ENCODE measurements at regions not wholly inside any gene's neighbourhood (a gene's known extent, or its start where the extent isn't known, plus 50 kb on each side); places are given as distances from the start of the nearest gene placed in this dataset.

DNA sequence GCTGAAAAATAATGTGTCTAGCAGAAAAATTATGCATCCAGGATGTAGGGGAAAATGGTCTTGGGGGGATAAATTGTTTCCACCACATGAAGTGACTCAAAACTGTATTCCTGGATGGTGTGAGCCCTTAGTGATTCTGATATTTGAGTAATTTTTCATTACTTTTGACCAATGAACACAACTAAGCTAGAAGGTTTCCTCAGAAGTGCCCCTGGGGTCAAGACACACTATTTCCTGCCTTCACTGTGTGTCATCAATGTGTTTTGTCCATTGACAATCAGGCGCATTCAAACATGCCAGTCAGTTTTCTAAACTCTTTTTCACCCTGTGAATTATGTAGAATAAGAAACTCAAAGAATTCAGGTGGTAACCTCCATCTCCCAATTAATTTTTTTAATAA lies 130.5 kb upstream of the REG3G start:
- no peak for DNase-seq
- no peak overlapping the region for H3K27ac ChIP-seq
- no peaks in the 10 kb centered on the region for H3K4me1 ChIP-seq
- WGBS, 2 donors = 79 to 88% methylated on average over 1 of the region's 1 CpG
- no peaks in the 10 kb centered on the region for H3K27me3 ChIP-seq
- H3K36me3 ChIP-seq = no peaks in the 10 kb centered on the region
- no peaks in the 10 kb centered on the region for H3K9me3 ChIP-seq
- TF ChIP-seq POLR2AphosphoS5 (IDR thresholded peaks at IDR 0.05) (no peak), EP300 (IDR thresholded peaks at IDR 0.05) (no peak), POLR2A (IDR thresholded peaks at IDR 0.05) (no peak)
- TF ChIP-seq, protein P1, sequence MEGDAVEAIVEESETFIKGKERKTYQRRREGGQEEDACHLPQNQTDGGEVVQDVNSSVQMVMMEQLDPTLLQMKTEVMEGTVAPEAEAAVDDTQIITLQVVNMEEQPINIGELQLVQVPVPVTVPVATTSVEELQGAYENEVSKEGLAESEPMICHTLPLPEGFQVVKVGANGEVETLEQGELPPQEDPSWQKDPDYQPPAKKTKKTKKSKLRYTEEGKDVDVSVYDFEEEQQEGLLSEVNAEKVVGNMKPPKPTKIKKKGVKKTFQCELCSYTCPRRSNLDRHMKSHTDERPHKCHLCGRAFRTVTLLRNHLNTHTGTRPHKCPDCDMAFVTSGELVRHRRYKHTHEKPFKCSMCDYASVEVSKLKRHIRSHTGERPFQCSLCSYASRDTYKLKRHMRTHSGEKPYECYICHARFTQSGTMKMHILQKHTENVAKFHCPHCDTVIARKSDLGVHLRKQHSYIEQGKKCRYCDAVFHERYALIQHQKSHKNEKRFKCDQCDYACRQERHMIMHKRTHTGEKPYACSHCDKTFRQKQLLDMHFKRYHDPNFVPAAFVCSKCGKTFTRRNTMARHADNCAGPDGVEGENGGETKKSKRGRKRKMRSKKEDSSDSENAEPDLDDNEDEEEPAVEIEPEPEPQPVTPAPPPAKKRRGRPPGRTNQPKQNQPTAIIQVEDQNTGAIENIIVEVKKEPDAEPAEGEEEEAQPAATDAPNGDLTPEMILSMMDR (IDR thresholded peaks at IDR 0.05) = no peak
- no peak overlapping the region for H3K4me3 ChIP-seq
- intact Hi-C loops (cut with DNase I) = no loop called here

DNA sequence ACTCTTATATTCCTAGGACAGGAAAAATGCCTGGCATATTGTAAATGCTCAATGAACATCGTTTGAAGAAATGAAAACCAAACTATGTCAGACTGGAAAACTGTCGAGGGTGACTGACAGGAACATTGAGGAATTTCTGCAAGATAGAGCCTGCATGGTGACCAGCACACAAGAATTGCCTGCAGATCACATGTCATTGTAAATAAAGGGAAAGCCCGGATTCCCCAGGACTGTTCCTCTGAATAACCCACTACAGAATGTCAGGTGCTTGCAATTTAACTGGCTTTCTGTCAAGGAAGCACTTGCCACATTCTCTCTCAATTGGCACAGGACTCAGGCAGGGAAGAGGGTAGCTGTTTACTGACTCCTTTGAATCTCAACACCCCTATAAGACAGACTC lies 129.0 kb upstream of the REG3G start:
- intact Hi-C loops (cut with DNase I) = no loop called here
- H3K4me3 ChIP-seq = no peak overlapping the region
- DNase-seq = no peak
- TF ChIP-seq EP300 (IDR thresholded peaks at IDR 0.05) = no peak
- TF ChIP-seq POLR2AphosphoS5 (IDR thresholded peaks at IDR 0.05) = no peak
- TF ChIP-seq, protein P1 (IDR thresholded peaks at IDR 0.05) = no peak
- no peak for TF ChIP-seq POLR2A (IDR thresholded peaks at IDR 0.05)
- H3K36me3 ChIP-seq = no peaks in the 10 kb centered on the region
- H3K4me1 ChIP-seq = no peaks in the 10 kb centered on the region
- no peak overlapping the region for H3K27ac ChIP-seq
- no peaks in the 10 kb centered on the region for H3K27me3 ChIP-seq
- 36 to 74% methylated on average over 3 of the region's 3 CpGs for WGBS, 2 donors
- H3K9me3 ChIP-seq = no peaks in the 10 kb centered on the region

DNA sequence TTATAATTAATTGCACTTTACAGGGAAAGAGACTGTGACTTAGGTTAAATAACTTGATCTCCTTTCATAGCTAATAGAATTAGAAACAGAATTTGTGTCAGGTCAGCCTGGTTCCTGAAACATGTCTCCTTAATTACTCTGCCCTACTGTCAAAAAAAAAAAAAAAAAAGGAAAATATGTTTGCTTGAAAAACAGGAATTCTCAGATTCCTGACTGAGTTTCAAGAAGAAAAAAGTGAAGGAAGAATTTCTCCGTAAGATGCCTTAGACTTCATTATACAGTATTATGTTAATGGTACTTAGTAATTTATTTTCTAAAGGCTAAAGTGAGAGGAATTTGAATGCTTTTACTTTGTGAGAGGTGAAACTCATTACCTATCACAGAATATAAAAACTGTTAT lies 118.4 kb upstream of the REG3G start:
- no peaks in the 10 kb centered on the region for H3K36me3 ChIP-seq
- H3K4me3 ChIP-seq = no peak overlapping the region
- no peaks in the 10 kb centered on the region for H3K4me1 ChIP-seq
- intact Hi-C loops (cut with DNase I) = no loop called here
- no peak overlapping the region for H3K27ac ChIP-seq
- no peaks in the 10 kb centered on the region for H3K9me3 ChIP-seq
- 72 to 88% methylated on average over 1 of the region's 1 CpG for WGBS, 2 donors
- DNase-seq = no peak
- TF ChIP-seq POLR2AphosphoS5 (IDR thresholded peaks at IDR 0.05) (no peak), EP300 (IDR thresholded peaks at IDR 0.05) (no peak), POLR2A (IDR thresholded peaks at IDR 0.05) (no peak)
- TF ChIP-seq, protein P1 (IDR thresholded peaks at IDR 0.05) = no peak
- H3K27me3 ChIP-seq = no peaks in the 10 kb centered on the region

DNA sequence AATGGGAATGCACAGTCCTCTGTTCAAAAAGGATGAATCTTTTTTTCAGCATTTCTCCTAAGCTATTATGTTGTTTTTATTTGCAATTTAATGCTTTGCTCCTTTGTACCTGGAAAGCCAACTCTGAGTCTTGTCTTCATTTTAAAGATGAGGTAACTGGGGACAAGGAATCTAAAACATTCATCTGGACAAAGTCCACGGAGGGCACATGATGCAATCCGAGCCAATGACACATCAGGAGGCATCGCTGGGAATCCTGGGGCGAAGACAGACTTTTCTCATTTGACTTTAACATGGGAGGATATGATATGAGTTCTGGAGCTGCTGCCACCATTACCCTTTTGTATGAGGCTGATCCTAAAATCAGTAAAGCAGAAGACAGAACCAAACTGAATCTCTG lies 116.5 kb upstream of the REG3G start:
- intact Hi-C loops (cut with DNase I) = no loop called here
- WGBS, 2 donors = 89 to 91% methylated on average over 4 of the region's 4 CpGs
- H3K27ac ChIP-seq = no peak overlapping the region
- no peaks in the 10 kb centered on the region for H3K27me3 ChIP-seq
- no peaks in the 10 kb centered on the region for H3K9me3 ChIP-seq
- no peak for DNase-seq
- H3K36me3 ChIP-seq = no peaks in the 10 kb centered on the region
- TF ChIP-seq EP300 (IDR thresholded peaks at IDR 0.05) (no peak), POLR2A (IDR thresholded peaks at IDR 0.05) (no peak)
- TF ChIP-seq, protein P1 (IDR thresholded peaks at IDR 0.05) = no peak
- H3K4me3 ChIP-seq = no peak overlapping the region
- no peaks in the 10 kb centered on the region for H3K4me1 ChIP-seq

DNA sequence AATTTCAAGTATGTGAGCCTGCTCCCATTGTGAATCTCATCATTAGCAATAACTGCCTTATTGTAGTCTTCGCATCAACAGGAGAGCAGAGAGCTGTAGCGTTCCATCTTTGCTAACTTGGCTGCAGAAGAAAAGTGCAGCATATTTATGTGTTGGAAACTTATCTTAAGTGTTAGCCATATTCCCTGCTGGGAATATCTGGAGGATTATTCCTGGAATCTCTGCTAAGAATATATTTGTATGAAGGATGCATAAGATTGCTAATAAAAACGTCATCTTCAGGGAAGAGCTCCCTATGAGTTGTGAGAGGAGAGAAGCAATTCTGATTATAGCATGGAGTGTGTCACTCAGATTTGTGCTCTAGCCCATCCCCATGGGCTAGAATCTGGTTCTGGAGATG lies 115.1 kb upstream of the REG3G start:
- no peak overlapping the region for H3K27ac ChIP-seq
- 83 to 86% methylated on average over 3 of the region's 3 CpGs for WGBS, 2 donors
- TF ChIP-seq POLR2A (IDR thresholded peaks at IDR 0.05) (no peak), POLR2AphosphoS5 (IDR thresholded peaks at IDR 0.05) (no peak), EP300 (IDR thresholded peaks at IDR 0.05) (no peak)
- TF ChIP-seq, protein P1 (IDR thresholded peaks at IDR 0.05) = no peak
- H3K36me3 ChIP-seq = no peaks in the 10 kb centered on the region
- H3K4me1 ChIP-seq = no peaks in the 10 kb centered on the region
- no peak for DNase-seq
- intact Hi-C loops (cut with DNase I) = no loop called here
- H3K9me3 ChIP-seq = no peaks in the 10 kb centered on the region
- no peaks in the 10 kb centered on the region for H3K27me3 ChIP-seq
- H3K4me3 ChIP-seq = no peak overlapping the region

Data from sigmoid colon (tissue), 6 donors.